AG04450 (cell line): ENCODE measurements at regions not wholly inside any gene's neighbourhood (a gene's known extent, or its start where the extent isn't known, plus 50 kb on each side); places are given as distances from the start of the nearest gene placed in this dataset.

Experiments
- CTCF ChIA-PET: fragments of 300-600, 350-600 bp; formaldehyde crosslinking; extraction: SDS; loops from one replicate; lab custom pipeline; 2022; ENCODE audit warnings: antibody characterized with exemption, inconsistent platforms; lab: Charles Lee
- POLR2A ChIA-PET: fragments of 350-600 bp; formaldehyde crosslinking; extraction: SDS; loops from one replicate; lab custom pipeline; 2021; ENCODE audit warnings: antibody characterized with exemption, inconsistent platforms; lab: Yijun Ruan, JAX
- DNase-seq: peaks from one replicate; pipeline ENCODE4 v3.0.0-alpha.2; 2011; ENCODE audit warnings: low read depth, low spot score
- H3K27ac ChIP-seq: one replicate; pipeline ENCODE4 v1.5.1; 2012; ENCODE audit warnings: low read depth, low read length, control low read depth
- H3K27me3 ChIP-seq: one replicate; pipeline ENCODE4 v1.6.0; 2012; ENCODE audit warnings: low read length; ENCODE audit not compliant: control insufficient read depth, insufficient read depth
- H3K4me3 ChIP-seq: 2 replicates; pipeline ENCODE4 v1.5.1; 2011; ENCODE audit warnings: mild to moderate bottlenecking, low read depth, low read length, control low read depth
- H3K9me3 ChIP-seq: 2 replicates; pipeline ENCODE4 v1.5.1; 2012; ENCODE audit warnings: low read length; ENCODE audit not compliant: control insufficient read depth, insufficient read depth
- CTCF ChIP-seq: IDR thresholded peaks from 2 replicates; pipeline ENCODE4 v1.5.1; 2011; ENCODE audit warnings: low read depth, low read length, control low read depth, inconsistent platforms

- ChIA-PET CTCF (no interaction called here), POLR2A (no interaction called here)
- no peak overlapping the region for H3K4me3 ChIP-seq
- peaks cover 23% of the 10 kb centered on the region for H3K27me3 ChIP-seq
- TF ChIP-seq CTCF: no peak
- H3K27ac ChIP-seq: no peak overlapping the region
- no peak for DNase-seq
- H3K9me3 ChIP-seq: no peaks in the 10 kb centered on the region; the same call in 1 of the 2 replicates
Measured at GRCh38 chr18:10089881-10090280, 176.1 kb downstream of the VAPA start.

- DNase-seq: no peak
- H3K9me3 ChIP-seq: no peaks in the 10 kb centered on the region; the same call in 1 of the 2 replicates
- ChIA-PET CTCF (no interaction called here), POLR2A (no interaction called here)
- no peak overlapping the region for H3K4me3 ChIP-seq
- peaks cover 23% of the 10 kb centered on the region for H3K27me3 ChIP-seq
- TF ChIP-seq CTCF: no peak
- no peak overlapping the region for H3K27ac ChIP-seq
Measured at GRCh38 chr18:10090668-10091067, 176.9 kb downstream of the VAPA start.

GRCh38 chr18:10093445-10093844 is 179.6 kb downstream of the VAPA start:
- Histone ChIP-seq H3K27me3 (peaks cover 25% of the 10 kb centered on the region), H3K4me3 (no peak overlapping the region), H3K27ac (no peak overlapping the region), H3K9me3 (no peaks in the 10 kb centered on the region)
- DNase-seq: no peak
- TF ChIP-seq CTCF: no peak
- POLR2A ChIA-PET: no interaction called here
- CTCF ChIA-PET: interaction anchor here (0.8 kb wide), 1 partner anchor 77 kb away, joined by 4 read pairs; no protein-coding TSS in a partner anchor

GRCh38 chr18:10094154-10094553 is 180.3 kb downstream of the VAPA start:
- H3K27ac ChIP-seq: no peak overlapping the region
- no peak for TF ChIP-seq CTCF
- H3K4me3 ChIP-seq: no peak overlapping the region
- H3K9me3 ChIP-seq: no peaks in the 10 kb centered on the region
- ChIA-PET CTCF (interaction anchor here (0.8 kb wide), 2 partner anchors 21 to 78 kb away, joined by 4 read pairs; no protein-coding TSS in a partner anchor), POLR2A (no interaction called here)
- DNase-seq: no peak
- H3K27me3 ChIP-seq: peaks cover 22% of the 10 kb centered on the region

- no peaks in the 10 kb centered on the region for H3K9me3 ChIP-seq
- no peak overlapping the region for H3K4me3 ChIP-seq
- ChIA-PET POLR2A (no interaction called here), CTCF (interaction anchor here (0.8 kb wide), 1 partner anchor 22 kb away, joined by 4 read pairs; no protein-coding TSS in a partner anchor)
- TF ChIP-seq CTCF: no peak
- no peak overlapping the region for H3K27ac ChIP-seq
- no peak for DNase-seq
- H3K27me3 ChIP-seq: peaks cover 20% of the 10 kb centered on the region
Measured at GRCh38 chr18:10094655-10095054, 180.8 kb downstream of the VAPA start.
